NB4 (cell line): ENCODE measurements at regions not wholly inside any gene's neighbourhood (a gene's known extent, or its start where the extent isn't known, plus 50 kb on each side); places are given as distances from the start of the nearest gene placed in this dataset.

Source experiments
- DNase-seq: peaks from one replicate; pipeline ENCODE4 v3.0.0; 2010; ENCODE audit warnings: low read depth
- H3K4me3 ChIP-seq: one replicate; pipeline ENCODE4 v1.5.1; 2011; ENCODE audit warnings: mild to moderate bottlenecking, low read depth, low read length, moderate library complexity
- MYC ChIP-seq: IDR thresholded peaks from 2 replicates; pipeline ENCODE4 v1.6.1; 2011; ENCODE audit warnings: low read depth, low read length
- POLR2A ChIP-seq: IDR thresholded peaks from 2 replicates; pipeline ENCODE4 v1.6.1; 2011; ENCODE audit warnings: mild to moderate bottlenecking; ENCODE audit not compliant: insufficient read length; ENCODE audit errors: extremely low read depth
- TF ChIP-seq, protein P1 (sequence below): IDR thresholded peaks from 2 replicates; pipeline ENCODE4 v1.6.1; 2011; ENCODE audit warnings: low read depth, low read length
- TF ChIP-seq, protein P2 (sequence below): IDR thresholded peaks from one replicate; pipeline ENCODE4 v1.5.1; 2012; ENCODE audit warnings: low read depth, low read length

DNA sequence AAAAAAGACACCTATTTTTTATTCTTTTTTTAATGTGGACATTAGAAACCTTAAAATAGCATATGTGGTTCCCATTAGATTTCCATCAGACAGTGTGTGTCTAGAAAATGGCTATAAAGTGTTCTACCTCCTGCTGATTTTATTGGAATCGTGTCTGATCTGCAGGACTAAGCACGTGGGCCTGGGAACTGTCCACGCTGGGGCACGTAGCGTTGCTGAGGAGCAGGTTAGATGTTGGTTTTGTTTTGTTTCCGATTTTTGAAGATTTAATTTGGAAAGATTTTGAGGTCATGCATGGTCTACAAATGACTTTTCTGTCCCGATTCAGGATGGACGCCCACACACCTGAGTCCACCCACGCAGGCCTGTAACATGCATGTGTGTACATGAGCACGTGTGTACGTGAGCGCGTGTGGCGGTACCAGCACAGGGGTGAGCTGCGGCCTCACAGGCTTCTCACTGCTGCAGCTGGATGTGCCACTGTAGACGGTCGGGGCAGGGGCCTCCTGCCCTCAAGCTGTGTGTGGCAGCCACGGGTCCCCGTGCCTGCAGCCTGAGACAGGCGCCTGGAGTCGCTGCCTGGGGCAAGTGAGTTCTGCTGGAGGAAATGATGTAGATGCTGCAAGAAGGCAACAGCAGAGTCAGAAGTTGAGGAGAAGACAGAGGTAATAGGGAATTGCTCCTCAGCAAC, 99.7 kb upstream of the CTDP1 start:
- TF ChIP-seq, protein P1, sequence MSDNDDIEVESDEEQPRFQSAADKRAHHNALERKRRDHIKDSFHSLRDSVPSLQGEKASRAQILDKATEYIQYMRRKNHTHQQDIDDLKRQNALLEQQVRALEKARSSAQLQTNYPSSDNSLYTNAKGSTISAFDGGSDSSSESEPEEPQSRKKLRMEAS = no peak
- TF ChIP-seq POLR2A (no peak), MYC (no peak)
- TF ChIP-seq, protein P2, sequence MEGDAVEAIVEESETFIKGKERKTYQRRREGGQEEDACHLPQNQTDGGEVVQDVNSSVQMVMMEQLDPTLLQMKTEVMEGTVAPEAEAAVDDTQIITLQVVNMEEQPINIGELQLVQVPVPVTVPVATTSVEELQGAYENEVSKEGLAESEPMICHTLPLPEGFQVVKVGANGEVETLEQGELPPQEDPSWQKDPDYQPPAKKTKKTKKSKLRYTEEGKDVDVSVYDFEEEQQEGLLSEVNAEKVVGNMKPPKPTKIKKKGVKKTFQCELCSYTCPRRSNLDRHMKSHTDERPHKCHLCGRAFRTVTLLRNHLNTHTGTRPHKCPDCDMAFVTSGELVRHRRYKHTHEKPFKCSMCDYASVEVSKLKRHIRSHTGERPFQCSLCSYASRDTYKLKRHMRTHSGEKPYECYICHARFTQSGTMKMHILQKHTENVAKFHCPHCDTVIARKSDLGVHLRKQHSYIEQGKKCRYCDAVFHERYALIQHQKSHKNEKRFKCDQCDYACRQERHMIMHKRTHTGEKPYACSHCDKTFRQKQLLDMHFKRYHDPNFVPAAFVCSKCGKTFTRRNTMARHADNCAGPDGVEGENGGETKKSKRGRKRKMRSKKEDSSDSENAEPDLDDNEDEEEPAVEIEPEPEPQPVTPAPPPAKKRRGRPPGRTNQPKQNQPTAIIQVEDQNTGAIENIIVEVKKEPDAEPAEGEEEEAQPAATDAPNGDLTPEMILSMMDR = no peak
- no peak for DNase-seq

DNA sequence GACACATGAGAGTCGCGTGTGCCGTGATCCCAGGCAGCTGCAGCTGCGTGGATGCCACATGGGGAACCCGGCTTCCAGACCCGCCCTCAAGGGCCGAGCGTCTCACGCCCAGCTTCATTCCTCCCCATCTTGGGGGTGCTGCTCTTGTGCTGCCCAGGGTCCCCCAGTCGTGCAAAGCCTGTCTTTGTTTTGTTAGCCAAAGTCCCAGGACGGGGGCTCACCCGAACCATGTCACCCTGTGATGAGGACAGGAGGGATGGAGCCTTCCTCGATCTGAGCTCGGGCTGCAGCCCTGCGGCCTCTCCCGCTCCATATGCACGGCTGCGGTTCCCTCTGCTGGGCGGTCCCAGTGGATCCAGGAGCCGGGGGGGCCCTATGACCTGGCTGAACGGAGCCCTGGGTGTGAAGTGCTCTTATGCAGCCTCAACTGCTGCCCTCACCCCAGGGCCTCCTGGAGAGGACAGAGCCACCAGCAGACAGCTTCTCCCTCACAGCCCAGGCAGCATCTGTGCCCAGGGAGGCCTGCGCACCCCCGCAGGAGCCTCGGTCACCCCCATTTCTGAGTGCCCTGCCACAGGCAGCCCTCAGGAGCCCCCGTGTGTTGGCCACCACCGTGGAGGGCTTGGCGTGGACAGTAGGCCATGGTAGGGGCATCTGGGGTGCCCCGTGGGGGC, 99.0 kb upstream of the CTDP1 start:
- no peak overlapping the region for H3K4me3 ChIP-seq
- TF ChIP-seq, protein P1 = no peak
- TF ChIP-seq, protein P2 = no peak
- TF ChIP-seq POLR2A (no peak), MYC (no peak)
- DNase-seq = no peak

More for the DNA sequence above, 99.7 kb upstream of the CTDP1 start:
- H3K4me3 ChIP-seq = no peak overlapping the region

DNA sequence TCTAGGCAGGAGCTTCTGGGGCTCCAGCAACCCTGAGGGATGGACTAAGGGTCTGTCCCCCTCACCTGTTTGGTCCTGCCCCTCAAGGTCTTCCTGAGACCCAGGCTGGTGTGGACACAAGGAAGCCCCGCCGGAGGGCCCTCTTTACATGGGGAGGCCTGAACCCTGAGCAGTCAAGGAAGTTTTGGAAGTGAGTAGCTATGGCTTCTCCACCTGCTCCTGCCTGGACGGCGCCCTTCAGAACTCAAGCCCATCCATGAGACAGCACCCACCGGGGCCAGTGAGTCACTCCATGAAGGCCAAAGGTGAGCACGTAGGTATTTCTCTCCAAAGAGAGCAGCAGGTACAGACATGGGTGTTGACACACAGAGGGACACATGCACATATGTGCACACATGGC, 98.2 kb upstream of the CTDP1 start:
- no peak overlapping the region for H3K4me3 ChIP-seq
- TF ChIP-seq, protein P1 = no peak; the same call in 1 of the 2 replicates
- TF ChIP-seq, protein P2 = no peak
- DNase-seq = no peak

DNA sequence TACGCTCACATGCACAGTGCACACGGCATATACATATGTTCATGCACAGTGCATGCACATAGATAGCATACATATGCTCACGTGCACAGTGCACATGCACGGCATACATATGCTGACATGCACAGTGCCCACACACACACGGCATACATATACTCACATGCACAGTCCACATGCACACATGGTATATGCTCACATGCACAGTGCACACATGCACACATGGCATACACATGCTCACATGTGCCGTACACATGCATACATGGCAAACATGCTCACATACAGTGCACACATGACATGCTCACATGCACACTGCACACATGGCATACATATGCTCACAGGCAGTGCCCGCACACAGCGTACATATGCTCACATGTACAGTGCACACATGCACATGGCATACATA, 97.7 kb upstream of the CTDP1 start:
- no peak overlapping the region for H3K4me3 ChIP-seq
- no peak for DNase-seq
- TF ChIP-seq, protein P1 = no peak
- TF ChIP-seq POLR2A = no peak
- TF ChIP-seq, protein P2 = no peak
- no peak for TF ChIP-seq MYC

DNA sequence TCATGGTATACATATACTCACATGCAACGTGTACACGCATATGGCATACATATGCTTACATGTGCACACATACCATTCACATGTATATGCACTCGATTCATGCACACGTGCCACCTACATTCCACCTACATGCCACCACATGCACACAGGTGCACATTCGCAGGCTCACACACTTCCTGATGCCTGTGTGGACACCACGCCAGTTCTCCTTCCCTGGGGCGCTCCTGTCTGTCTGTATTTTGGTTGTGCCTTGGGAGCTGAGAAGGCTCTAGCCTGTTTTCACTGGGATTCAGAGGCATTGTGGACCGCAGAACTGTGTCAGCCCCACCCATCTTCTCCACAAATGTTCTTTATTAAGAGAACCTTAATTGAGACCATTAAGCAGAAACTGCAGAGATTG, 96.6 kb upstream of the CTDP1 start:
- TF ChIP-seq POLR2A = no peak
- TF ChIP-seq, protein P2 = no peak
- TF ChIP-seq, protein P1 = no peak
- no peak for TF ChIP-seq MYC
- H3K4me3 ChIP-seq = no peak overlapping the region
- DNase-seq = no peak
